Astrocyte of the cerebellum (primary cell): ENCODE measurements at regions not wholly inside any gene's neighbourhood (a gene's known extent, or its start where the extent isn't known, plus 50 kb on each side); places are given as distances from the start of the nearest gene placed in this dataset.

ENCODE experiments used
- DNase-seq: peaks from one replicate; pipeline ENCODE4 v3.0.0-alpha.2; 2011; ENCODE audit warnings: low read depth
- H3K4me3 ChIP-seq: 2 replicates; pipeline ENCODE4 v1.5.1; 2011; ENCODE audit warnings: mild to moderate bottlenecking, low read depth, low read length, moderate library complexity
- CTCF ChIP-seq: IDR thresholded peaks from 2 replicates; pipeline ENCODE4 v1.5.1; 2012; ENCODE audit warnings: low read length, low read depth, moderate library complexity, mild to moderate bottlenecking; ENCODE audit errors: missing control alignments
- in situ Hi-C: cut with HindIII; loops from 2 replicates; pipeline ENCODE4 v1.10.0; 2017; ENCODE audit warnings: low sequenced_read_pairs

- in situ Hi-C loops = no loop called here
- DNase-seq = no peak
- no peak for TF ChIP-seq CTCF
Observed at GRCh38 chr3:118556983-118557382, 477.7 kb downstream of the IGSF11 start.

GRCh38 chr3:118557513-118557912 lies 477.1 kb downstream of the IGSF11 start:
- no peak for DNase-seq
- no peak for TF ChIP-seq CTCF
- in situ Hi-C loops = no loop called here
- H3K4me3 ChIP-seq = no peak overlapping the region

More at GRCh38 chr3:118556983-118557382, 477.7 kb downstream of the IGSF11 start:
- no peak overlapping the region for H3K4me3 ChIP-seq

- no peak for TF ChIP-seq CTCF
- DNase-seq = no peak
- in situ Hi-C loops = no loop called here
- H3K4me3 ChIP-seq = no peak overlapping the region
Observed at GRCh38 chr3:118559286-118559685, 475.4 kb downstream of the IGSF11 start.

- no peak overlapping the region for H3K4me3 ChIP-seq
- in situ Hi-C loops = no loop called here
- DNase-seq = no peak
- TF ChIP-seq CTCF = no peak
Observed at GRCh38 chr3:118564800-118565199, 469.8 kb downstream of the IGSF11 start.

GRCh38 chr3:118573912-118574311 lies 460.7 kb downstream of the IGSF11 start:
- TF ChIP-seq CTCF = no peak
- no peak for DNase-seq
- H3K4me3 ChIP-seq = no peak overlapping the region
- in situ Hi-C loops = no loop called here

GRCh38 chr3:118577055-118577777 lies 457.4 kb downstream of the IGSF11 start:
- no peak for DNase-seq
- no peak overlapping the region for H3K4me3 ChIP-seq
- in situ Hi-C loops = no loop called here
- no peak for TF ChIP-seq CTCF
